Left renal pelvis (tissue), 4 donors: ENCODE measurements at regions not wholly inside any gene's neighbourhood (a gene's known extent, or its start where the extent isn't known, plus 50 kb on each side); places are given as distances from the start of the nearest gene placed in this dataset.
"Not testable (repeated sequence)": the region's sequence is repeated elsewhere in the genome, so short reads cannot be mapped to it uniquely, and the experiment has no call there.

Experiments used
- DNase-seq, 4 donors: peaks; one replicate each; pipeline ENCODE4 v3.0.0-alpha.2; 2013; ENCODE audit warnings: low read depth in 4 of 4, low spot score in 3 of 4

- DNase-seq, result no peak
These were observed 387.4 kb upstream of the ASIC2 start for GRCh38 chr17:33680472-33680871.

DNA sequence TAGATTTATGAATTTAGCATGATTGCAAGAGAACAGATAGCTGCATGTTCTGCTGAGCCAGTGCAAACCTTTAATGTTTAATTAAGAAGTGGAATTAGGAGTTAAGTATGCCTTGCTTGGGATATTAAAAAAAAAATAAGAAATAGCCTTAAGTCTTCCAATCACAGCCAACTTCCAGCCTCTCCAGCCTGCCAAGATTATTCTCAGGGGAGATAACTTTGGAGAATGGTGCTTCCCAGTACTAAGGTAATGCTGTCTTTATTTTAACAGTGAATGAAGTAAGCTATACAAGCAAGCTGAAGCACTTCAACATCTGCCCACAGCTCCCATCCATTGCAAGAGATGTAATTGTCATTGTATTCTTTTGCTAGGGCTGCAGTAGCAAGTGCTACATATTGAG, 389.5 kb upstream of the ASIC2 start:
- no peak for DNase-seq

GRCh38 chr17:33684735-33685134, 391.6 kb upstream of the ASIC2 start:
- no peak for DNase-seq

DNA sequence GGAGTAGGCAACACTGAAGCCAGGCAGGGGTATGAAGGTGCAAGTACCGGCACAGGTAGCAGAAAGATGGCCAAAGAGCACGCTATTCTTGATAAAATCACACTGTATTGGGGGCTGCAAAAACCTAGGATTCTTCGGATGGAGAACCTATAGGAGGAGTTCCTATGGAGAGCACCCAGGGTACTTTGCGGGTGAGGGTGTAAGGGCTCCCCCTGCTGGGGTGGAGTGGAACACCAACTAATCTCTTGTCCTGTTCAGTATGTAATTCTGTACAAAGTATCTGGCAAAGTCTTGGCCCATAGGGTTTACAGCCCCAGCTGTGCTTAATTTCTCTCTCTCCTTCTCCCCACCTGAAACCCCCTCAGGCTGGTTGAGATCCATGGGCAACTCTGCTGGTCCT, 393.1 kb upstream of the ASIC2 start:
- no peak for DNase-seq

- no peak for DNase-seq
These were observed 394.7 kb upstream of the ASIC2 start for GRCh38 chr17:33687831-33688230.

- no peak for DNase-seq
These were observed 395.7 kb upstream of the ASIC2 start for GRCh38 chr17:33688771-33689170.

DNA sequence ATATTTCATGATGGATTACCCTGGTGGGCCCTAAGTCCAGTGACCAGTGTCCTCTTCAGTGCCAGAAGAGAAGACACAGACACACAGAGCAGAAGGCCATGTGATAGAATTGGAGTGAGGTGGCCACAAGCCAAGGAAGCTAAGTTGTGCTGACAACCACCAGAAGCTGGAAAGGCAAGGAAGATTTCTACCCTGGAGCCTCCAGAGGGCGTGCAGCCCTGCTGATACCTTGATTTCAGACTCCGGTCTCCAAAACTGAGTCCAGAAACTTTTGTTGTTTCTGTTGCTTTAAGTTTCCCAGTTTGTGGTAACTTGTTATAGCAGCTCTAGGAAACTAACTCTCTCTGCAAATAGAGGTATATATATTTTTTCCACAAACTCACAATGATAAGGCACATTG, 396.6 kb upstream of the ASIC2 start:
- no peak for DNase-seq

GRCh38 chr17:33695431-33695830, 402.3 kb upstream of the ASIC2 start:
- no peak for DNase-seq

DNA sequence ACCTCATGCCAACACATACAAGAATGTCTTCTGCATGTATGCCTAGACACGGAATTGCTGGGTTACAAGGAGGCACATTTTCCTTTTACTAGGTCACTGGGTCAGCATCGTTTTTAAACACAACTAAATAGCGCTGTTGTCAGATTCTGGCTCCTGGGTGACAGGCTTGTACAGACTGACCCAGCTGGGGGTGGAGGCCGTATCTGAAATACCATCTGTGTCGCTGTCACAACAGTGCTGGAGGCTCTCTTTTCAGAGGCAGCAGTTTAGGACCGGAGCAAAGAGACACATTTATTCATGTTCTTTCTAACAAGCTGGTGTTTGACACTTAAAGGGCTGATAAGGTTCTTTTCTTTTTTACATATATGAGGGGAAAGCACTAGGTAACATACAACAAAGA, 403.0 kb upstream of the ASIC2 start:
- DNase-seq, result no peak

GRCh38 chr17:33697557-33697956, 404.5 kb upstream of the ASIC2 start:
- DNase-seq, result no peak

DNA sequence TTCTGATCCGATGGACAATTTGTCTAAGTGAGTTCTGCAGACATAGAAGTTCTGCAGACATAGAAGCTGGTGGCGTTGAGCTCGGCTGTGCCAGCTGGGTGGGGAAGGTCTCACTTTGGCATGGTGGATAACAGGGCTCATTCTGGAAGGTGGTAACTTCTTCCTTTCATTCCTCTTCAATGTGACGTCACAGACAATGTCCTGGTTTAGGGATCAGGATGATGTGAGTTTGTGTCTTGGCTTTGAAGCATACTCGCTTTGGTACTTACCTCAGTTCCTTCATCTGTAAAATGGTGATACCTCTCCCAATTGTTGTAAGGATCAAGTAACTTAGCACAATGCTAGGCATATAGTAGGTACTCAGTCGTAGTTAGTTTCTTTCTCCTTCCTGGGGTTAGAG, 408.8 kb upstream of the ASIC2 start:
- no peak for DNase-seq

- no peak for DNase-seq
These were observed 411.8 kb upstream of the ASIC2 start for GRCh38 chr17:33704856-33705255.

DNA sequence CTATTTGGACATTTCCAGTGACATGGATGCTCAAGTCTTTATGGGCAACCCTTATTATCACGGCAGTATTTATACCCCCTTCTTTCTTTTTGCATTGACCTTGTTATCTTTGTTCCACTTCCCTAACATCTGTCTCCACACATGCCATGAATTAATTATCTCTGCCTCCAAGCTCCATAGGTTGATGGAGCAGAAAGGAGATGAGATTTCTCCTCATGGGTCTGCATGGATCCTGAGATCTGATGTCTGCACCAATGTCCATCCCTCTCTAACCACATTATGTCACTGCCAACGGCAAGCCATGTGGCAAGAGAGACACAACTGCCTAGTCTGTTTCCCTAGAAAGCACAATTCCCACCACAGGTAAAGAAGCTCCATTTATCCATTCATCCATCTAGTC, 416.8 kb upstream of the ASIC2 start:
- no peak for DNase-seq

DNA sequence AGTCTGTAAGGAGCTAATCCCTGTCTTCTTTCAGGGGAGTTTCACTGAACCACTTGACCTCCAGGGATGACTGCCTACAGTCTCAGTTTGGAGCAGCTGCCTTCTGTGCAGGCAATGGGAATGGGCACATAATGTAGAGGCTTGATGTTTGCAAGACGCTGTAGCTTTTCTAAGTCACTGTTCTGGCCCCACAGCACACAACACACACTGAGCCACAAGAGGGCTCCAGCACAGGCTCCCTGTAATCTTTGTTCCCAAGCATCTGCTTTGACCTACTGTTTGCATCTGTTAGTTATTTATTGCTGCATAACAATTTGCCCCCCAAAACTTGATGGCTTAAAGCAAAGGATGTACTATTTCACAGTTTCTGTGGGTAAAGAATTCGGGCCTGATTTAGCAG, 419.0 kb upstream of the ASIC2 start:
- DNase-seq, result no peak

- no peak for DNase-seq
These were observed 423.9 kb upstream of the ASIC2 start for GRCh38 chr17:33716957-33717356.

DNA sequence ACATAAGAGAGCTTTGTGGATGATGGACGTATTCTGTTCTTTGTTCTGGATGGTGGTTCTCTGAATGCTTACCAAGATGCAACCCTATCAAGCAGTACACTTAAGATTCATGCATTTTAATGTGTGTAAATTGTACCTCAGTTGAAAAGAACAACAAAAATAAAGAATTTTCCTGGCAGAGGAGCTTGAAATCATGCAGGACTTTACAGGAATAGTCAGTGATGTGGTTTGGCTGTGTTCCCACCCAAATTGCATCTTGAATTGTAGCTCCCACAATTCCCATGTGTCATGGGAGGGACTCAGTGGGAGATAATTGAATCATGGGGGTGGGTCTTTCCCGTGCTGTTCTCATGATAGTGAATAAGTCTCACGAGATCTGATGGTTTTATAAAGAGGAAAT, 430.6 kb upstream of the ASIC2 start:
- not testable (repeated sequence) for DNase-seq

- DNase-seq, result no peak
These were observed 432.7 kb upstream of the ASIC2 start for GRCh38 chr17:33725675-33726271.

- no peak for DNase-seq
These were observed 437.0 kb upstream of the ASIC2 start for GRCh38 chr17:33730131-33730530.

GRCh38 chr17:33732116-33732515, 439.0 kb upstream of the ASIC2 start:
- DNase-seq, result no peak

- no peak for DNase-seq
These were observed 446.6 kb upstream of the ASIC2 start for GRCh38 chr17:33739714-33740113.

DNA sequence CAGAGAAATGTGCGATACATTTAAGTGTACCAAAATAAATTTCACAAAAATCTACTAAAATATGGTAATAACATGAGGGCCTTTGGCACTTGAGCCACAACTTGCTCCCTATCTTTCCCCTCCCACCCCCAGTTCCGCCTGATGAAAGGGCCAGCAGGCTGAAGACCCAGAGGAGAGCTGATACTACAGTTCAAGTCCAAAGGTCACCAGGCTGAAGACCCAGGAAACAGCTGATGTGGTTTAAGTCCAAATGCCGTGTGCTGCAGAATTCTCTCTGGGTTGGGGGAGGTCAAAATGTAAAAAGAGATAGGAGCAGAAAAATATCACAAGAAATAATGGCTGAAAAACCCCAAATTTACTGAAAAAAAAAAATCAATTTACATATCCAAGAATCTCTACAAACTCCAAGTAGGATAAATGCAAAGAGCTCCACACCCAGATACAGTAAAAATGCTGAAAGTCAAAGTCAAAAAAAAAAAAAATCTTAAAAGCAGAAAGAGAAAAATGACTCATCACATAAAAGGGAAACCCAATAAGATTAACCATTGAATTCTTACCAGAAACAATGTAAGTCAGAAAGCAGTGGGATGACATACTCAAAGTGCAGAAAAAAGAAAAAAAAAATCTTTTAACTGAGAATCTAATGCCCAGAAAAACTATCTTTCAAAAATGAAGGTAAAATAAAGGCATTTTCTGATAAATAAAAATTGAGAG, 452.1 kb upstream of the ASIC2 start:
- DNase-seq, result no peak

GRCh38 chr17:33749171-33749570, 456.1 kb upstream of the ASIC2 start:
- no peak for DNase-seq
